ENCODE measurements at regions not wholly inside any gene's neighbourhood (a gene's known extent, or its start where the extent isn't known, plus 50 kb on each side); places are given as distances from the start of the nearest gene placed in this dataset.

DNA sequence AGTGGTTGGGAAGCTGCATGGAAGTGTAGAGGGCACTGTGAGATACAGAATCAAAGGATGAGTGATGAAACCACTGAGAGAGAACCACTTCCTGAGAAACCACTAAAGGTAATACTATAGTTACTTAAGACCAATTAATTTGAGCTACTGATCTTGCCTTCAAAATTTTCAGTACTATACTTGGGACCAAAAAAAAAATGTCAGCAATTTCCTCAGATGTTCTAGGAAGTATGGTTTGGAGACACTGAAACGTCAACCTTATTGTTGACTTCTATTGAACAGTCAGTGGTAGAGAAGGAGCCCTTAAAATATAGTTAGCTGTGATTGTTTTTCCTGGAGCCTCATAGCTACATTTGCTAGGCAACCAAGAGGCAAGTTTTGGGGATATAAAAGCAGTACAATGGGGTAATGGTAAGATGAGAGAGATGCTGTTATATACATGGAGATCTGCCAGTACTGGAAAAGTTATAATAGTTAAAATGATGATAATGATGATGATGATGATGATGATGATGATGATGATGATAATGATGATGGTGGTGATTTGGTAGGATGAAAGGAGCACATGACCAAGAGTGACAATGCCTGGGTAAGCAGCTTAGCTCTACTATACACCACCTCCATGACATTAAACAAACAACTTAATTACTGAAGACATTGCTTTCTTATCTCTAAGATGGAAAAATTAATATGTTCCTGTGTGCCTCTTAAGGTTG, 300.9 kb upstream of the G2E3 start:
- TF ChIP-seq, protein P1, sequence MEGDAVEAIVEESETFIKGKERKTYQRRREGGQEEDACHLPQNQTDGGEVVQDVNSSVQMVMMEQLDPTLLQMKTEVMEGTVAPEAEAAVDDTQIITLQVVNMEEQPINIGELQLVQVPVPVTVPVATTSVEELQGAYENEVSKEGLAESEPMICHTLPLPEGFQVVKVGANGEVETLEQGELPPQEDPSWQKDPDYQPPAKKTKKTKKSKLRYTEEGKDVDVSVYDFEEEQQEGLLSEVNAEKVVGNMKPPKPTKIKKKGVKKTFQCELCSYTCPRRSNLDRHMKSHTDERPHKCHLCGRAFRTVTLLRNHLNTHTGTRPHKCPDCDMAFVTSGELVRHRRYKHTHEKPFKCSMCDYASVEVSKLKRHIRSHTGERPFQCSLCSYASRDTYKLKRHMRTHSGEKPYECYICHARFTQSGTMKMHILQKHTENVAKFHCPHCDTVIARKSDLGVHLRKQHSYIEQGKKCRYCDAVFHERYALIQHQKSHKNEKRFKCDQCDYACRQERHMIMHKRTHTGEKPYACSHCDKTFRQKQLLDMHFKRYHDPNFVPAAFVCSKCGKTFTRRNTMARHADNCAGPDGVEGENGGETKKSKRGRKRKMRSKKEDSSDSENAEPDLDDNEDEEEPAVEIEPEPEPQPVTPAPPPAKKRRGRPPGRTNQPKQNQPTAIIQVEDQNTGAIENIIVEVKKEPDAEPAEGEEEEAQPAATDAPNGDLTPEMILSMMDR (IDR thresholded peaks at IDR 0.05), result no peak
- no peak for TF ChIP-seq POLR2A (IDR thresholded peaks at IDR 0.05)
